GM18909 (cell line): ENCODE measurements at regions not wholly inside any gene's neighbourhood (a gene's known extent, or its start where the extent isn't known, plus 50 kb on each side); places are given as distances from the start of the nearest gene placed in this dataset.

Experiments
- ATAC-seq: cut with Tn5 transposase; IDR thresholded peaks from one replicate; pipeline ENCODE4 v1.9.1; 2021; ENCODE audit warnings: mild to moderate bottlenecking; ENCODE audit not compliant: unreplicated experiment, poor library complexity

- no peak for ATAC-seq
Measured at GRCh38 chr13:110097013-110097412, 209.9 kb downstream of the COL4A1 start.

GRCh38 chr13:110092831-110093247 lies 214.1 kb downstream of the COL4A1 start:
- ATAC-seq, result no peak

DNA sequence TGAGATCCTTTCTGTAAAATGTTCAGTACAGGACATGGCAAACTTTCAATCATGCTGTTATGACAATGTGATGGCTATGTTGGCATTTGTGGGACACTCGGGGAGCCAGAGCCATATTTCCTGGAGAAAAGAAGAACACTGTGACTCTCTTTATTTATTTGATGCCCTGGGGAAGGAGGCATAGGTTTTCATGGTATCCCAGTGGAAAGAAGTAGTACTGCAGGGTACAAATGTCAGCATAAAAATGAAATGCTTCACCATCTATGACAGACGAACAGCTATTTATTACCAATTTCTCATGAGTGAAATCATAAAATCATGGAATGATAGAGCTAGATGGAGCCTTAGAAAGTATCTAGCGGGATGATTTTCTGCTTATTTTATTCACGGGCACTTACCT lies 217.1 kb downstream of the COL4A1 start:
- peak; percentile 45 for ATAC-seq

GRCh38 chr13:110089100-110089499 lies 217.9 kb downstream of the COL4A1 start:
- ATAC-seq, result no peak

DNA sequence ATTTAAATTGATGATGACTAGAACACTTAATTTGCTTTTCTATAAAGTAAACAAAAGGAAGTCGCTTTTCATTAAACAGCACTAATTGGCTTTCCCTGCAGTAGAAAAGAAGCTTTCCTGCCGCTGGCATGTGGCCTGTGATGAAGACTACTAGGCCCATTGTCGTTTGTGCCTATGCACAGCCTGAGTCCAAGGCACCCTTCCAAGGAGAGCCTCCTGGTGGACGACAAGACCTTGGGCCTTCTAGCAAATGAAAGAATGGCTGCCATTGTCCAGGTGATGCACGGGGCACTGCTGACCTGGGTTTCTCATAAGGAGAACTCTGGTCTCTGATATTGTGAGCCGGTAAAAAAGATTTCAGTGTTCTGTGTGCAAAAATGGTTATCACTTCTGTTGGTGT lies 233.0 kb downstream of the COL4A1 start:
- ATAC-seq, result no peak

DNA sequence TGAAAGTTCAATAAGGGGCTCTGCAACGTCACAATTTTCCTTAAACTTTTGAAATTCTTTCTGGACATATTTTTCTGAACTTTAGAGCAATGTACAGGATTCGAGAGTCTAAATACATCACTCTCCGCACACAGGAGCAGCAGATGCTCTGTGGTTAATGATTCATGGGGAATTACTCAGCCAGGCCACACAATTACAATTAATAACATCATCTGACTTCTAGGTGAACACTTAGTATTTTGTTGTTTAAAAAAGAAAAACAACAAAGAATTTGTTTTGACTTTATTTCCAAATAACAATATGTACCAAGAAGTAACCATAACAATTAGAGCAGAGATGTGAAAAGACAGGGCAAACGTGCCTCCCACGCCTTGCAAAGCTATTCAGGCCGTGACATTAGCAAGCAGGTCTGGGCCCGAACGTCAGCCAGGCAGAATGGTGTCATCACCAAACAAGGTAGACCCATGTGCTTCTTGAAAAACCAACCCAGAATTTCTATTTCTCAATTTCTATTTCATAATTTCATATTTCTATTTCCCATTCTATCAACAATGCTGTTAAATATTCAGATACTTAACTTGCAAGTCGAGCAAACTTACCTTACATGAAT lies 236.3 kb downstream of the COL4A1 start:
- ATAC-seq, result no peak

DNA sequence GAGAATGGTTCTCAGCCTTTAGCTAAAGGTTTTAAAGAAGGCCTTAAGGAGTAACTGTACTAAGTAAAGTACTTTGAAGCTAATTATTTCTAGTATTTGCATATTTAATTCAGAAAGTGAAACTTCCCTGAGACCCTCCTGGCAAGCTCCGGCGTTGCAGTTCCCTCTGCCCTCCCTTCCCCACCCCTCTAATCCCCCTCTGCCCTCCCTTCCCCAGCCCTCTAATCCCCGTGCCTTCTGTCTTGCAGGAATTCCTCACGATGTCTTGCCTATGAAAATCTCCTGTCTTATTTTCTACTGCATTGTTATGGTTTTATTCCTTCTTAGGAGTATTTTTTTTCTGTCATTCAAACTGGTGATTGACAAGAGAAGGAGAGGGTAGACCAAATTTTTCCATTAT lies 236.9 kb downstream of the COL4A1 start:
- ATAC-seq, result no peak

DNA sequence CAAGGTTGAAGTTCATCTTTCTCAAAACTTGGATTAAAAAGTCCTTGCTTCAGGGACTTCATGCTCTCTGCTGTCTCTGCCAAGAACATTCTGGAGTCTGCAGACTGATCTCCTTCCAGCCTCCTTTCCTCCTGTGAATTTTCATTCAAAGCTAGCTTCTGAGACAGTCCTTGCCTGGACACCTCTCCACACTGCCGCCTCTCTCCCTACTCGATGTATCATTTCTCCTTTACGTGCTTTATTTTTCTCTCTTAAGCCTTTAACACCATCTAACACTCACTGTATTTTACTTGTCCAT lies 238.8 kb downstream of the COL4A1 start:
- no peak for ATAC-seq

DNA sequence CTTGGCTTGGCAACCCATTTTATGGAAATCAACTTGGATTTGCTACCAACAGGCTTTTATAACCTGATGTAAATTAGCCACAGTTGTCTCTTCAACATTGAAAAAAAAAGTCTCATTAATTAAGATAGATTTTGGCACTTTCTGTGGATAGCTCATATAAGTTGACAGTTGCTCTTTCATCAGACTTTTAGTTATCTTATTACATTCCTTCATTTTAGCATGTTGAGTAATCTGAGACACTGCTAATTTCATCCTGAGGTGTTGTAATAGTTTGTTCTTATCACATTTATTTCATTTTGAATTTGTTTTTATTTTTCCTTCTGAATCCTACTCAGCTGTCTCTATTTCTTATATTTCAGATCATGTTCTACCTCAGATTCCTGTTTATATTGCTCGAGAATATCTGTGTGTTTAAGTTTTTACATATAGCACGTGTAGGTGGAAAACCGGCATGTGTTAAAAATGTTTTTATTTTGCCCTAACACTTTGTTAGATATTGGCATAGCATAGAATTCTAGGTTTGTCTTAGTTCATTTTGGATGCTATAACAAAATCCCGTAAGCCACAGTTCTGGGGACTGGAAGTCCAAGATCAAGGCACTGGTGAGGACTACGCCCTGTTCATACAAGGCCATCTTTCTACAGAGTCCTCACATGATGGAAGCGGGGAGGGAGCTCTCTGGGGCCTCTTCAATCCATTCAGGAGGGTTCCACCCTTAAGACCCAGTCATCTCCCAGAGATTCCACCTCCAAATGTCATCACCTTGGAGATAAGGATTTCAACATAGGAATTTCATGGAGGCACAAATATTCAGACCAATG lies 239.4 kb downstream of the COL4A1 start:
- ATAC-seq, result no peak

DNA sequence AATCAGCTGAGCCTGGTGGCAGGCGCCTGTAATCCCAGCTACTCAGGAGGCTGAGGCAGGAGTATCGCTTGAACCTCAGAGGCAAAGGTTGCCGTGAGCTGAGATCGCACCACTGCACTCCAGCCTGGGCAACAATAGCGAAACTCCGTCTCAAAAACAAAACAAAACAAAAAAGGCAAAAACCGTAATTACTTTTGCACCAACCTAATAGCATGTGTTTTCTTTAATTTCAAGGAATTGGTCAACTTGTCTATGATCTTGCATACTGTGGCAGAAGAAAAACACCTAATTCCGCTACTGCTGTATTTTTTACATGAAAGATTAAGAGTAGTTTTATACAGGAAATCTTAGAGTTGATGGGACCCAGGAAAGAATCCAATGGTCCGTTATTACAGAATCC lies 241.2 kb downstream of the COL4A1 start:
- no peak for ATAC-seq

GRCh38 chr13:110063490-110064421 lies 243.2 kb downstream of the COL4A1 start:
- no peak for ATAC-seq

GRCh38 chr13:110062777-110063442 lies 244.0 kb downstream of the COL4A1 start:
- ATAC-seq, result no peak

DNA sequence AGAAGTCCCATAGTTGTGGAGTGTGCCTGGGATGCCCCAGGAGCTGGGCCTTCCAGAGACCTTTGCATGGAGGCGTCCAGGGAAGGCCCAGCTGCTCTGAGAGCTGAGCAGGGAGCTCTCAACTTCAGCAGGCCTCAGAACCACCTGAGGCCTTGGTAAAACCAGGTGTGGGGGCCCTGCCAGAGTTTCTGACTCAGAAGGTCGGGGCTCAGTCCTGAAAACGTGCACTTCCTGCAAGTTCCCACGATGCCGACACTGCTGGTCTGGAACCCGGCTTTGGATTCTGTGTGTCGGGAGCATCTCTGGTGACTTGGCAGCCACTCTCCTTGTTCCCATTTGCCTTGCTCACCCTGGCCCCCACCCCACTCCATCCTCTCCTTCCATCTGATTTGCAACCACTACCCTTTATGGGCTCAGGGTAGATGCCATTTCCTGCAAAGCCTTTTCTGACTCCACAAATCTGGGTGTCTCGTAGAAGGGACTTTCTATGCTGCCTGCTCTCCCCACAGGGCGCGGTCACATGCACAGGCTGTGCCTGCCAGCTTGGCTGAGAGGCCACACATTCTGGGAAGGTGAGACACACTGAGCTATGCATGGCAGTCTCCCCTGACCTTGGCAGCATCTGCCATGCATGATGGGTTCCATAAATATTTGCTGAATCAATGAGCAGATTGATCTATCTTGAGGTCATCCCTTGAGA lies 244.7 kb downstream of the COL4A1 start:
- ATAC-seq, result no peak

DNA sequence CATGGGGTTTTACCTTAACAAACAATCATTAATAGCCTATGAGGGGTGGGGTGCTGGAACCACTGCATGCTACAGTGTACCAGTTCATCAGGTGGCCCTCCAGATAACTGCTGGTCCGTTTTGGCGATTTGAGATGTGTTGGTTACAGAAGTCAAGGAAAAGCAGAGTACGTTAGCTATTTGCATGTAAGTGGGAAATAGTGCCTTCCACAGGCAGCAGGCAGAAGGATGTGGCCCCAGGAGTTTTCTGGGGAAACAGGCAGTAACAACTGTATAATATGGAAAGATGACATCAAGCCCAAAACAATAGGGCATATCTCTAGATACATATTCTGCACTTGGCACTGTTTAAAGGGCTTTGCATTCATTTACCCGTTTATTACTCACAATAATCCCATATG lies 245.7 kb downstream of the COL4A1 start:
- no peak for ATAC-seq

DNA sequence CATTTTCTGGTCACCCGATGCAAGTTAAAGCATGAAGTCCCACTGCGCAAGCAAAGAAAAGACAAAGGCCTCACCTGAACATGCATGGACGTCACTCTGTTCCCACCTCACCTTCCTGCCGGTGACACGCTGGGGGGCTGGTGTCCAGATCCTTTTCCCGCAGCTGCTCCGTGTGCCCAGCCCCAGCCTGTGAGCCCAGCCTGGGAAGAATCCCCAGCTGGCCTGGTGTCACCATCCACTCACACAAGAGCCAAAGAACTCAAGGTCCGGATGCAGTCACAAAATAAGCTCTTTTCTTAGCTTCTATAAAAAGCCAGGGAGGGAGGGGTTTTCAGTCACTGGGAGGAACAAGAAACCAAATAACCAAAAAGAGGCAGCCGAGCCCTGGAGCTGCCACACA lies 249.9 kb downstream of the COL4A1 start:
- no peak for ATAC-seq

DNA sequence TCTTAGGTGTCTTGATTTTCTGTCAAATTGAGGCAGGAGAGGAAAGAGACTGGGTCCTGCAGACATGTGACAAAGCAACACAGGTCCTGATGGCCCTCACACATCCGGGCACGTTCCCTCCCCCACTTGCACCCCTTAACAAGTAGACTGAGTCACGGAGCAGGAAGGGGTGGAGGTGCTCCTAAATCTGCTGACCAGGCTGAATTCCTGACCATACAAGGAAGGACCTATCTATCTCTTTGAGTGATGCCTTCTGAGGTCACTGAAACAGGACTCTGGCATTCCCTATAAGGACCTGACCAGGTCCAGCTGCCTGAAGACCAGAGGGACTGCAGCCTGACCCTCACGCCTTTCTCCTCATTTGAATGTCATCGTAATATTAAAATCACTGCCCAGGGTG lies 250.3 kb downstream of the COL4A1 start:
- ATAC-seq, result no peak

- ATAC-seq, result no peak
Measured at GRCh38 chr13:110055089-110055488, 251.9 kb downstream of the COL4A1 start.

GRCh38 chr13:110054041-110054440 lies 252.9 kb downstream of the COL4A1 start:
- no peak for ATAC-seq

DNA sequence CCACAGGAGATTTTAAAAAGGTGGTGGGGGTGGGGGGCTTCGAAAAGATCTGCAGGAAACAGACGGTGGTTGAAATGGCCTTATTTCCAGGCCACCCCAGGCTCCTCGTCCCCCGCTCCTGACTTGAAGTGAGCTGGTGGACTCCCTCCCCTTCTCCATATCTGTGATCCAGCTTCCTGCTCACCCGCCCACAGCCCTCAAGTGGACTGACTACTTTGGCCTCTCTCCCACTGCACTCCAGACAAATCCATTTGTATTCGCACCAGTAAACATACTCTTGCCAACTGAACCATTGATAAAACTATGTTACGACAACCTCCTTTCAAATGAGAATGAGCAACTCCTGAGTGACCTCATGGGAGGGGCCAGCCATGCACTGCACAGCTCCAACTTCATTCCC lies 259.5 kb downstream of the COL4A1 start:
- no peak for ATAC-seq

DNA sequence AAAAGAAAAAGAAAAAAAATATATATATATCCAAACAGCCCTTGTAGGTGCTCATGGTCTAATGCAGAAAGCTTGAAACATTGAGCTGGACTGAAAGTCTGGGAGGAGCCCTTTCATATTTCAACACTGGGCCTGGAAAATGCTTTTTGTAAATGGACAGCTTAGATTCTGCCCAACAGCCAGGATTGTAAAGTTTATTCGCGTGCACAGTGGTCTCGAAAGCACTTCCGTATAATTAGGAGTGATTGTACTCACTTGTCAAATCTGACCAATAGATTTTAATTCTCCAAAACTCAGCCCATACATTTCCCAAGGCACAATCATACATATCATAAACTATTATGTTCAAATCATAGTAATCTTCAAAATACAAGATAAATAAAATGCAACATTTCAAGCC lies 260.1 kb downstream of the COL4A1 start:
- no peak for ATAC-seq
